ENCODE measurements at regions not wholly inside any gene's neighbourhood (a gene's known extent, or its start where the extent isn't known, plus 50 kb on each side); places are given as distances from the start of the nearest gene placed in this dataset.

DNA sequence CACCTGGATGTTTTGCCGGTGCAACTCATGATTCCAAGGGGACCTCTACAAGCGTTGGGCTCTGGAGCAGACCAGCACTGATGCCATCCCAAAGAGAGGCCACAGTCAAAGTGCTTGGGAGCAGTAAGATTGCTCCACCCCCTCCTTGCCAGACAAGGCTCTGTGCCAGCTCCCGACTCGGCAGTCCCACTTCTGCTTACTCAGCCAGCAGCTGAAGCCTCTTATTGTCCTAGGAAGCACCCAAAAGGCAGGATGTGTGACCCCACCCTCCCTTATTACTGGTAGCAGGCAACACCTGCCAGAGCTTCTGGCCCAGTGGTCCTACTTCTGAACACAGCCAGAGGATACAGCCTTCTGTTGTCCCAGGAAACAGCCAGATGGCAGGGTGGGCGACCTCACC, 614.2 kb downstream of the TENT5A start:
- ChIA-PET CTCF (no interaction called here), POLR2A (no interaction called here)
- no peak for ATAC-seq
- 29% methylated on average over 3 of the region's 5 CpGs for WGBS (ENCODE audit: missing lambda C conversion rate)
- no peaks in the 10 kb centered on the region for H3K4me1 ChIP-seq
- no peak overlapping the region for H3K27ac ChIP-seq
- TF ChIP-seq GATA3 (IDR thresholded peaks at IDR 0.05; ENCODE audit: borderline replicate concordance): no peak
- no peak for TF ChIP-seq FOSB (CRISPR knock-in tag; IDR thresholded peaks at IDR 0.05)
- no peak for TF ChIP-seq CBX2 (IDR thresholded peaks at IDR 0.05; ENCODE audit: borderline replicate concordance, low read depth)
- TF ChIP-seq, protein P1, sequence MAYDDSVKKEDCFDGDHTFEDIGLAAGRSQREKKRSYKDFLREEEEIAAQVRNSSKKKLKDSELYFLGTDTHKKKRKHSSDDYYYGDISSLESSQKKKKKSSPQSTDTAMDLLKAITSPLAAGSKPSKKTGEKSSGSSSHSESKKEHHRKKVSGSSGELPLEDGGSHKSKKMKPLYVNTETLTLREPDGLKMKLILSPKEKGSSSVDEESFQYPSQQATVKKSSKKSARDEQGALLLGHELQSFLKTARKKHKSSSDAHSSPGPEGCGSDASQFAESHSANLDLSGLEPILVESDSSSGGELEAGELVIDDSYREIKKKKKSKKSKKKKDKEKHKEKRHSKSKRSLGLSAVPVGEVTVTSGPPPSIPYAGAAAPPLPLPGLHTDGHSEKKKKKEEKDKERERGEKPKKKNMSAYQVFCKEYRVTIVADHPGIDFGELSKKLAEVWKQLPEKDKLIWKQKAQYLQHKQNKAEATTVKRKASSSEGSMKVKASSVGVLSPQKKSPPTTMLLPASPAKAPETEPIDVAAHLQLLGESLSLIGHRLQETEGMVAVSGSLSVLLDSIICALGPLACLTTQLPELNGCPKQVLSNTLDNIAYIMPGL (CRISPR knock-in tag; IDR thresholded peaks at IDR 0.05; ENCODE audit: borderline replicate concordance): no peak
- TF ChIP-seq MYC (IDR thresholded peaks at IDR 0.05; ENCODE audit: borderline replicate concordance, low read length): no peak
- no peak for TF ChIP-seq CHD2 (IDR thresholded peaks at IDR 0.05; ENCODE audit: low read length, partially characterized antibody)
- TF ChIP-seq CBX8 (IDR thresholded peaks at IDR 0.05): no peak
- TF ChIP-seq FOXS1 (CRISPR knock-in tag; IDR thresholded peaks at IDR 0.05): no peak
- no peak for TF ChIP-seq HOXA7 (CRISPR knock-in tag; IDR thresholded peaks at IDR 0.05)
- TF ChIP-seq EHMT2 (IDR thresholded peaks at IDR 0.05; ENCODE audit: low read depth): no peak
- no peak for TF ChIP-seq TFCP2L1 (CRISPR knock-in tag; IDR thresholded peaks at IDR 0.05)
- TF ChIP-seq POLR2A (IDR thresholded peaks at IDR 0.05; ENCODE audit: low read length): no peak
- TF ChIP-seq, protein P2, sequence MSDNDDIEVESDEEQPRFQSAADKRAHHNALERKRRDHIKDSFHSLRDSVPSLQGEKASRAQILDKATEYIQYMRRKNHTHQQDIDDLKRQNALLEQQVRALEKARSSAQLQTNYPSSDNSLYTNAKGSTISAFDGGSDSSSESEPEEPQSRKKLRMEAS (IDR thresholded peaks at IDR 0.05): no peak
- no peak for TF ChIP-seq RCOR1 (IDR thresholded peaks at IDR 0.05; ENCODE audit: low read depth, low read length)
- TF ChIP-seq KDM5A (IDR thresholded peaks at IDR 0.05): no peak
- no peak for TF ChIP-seq NPAS2 (CRISPR knock-in tag; IDR thresholded peaks at IDR 0.05; ENCODE audit: borderline replicate concordance)
- FAIRE-seq: no peak
- no peak overlapping the region for H3K4me2 ChIP-seq
- H3K4me3 ChIP-seq: no peak overlapping the region
- H3K9me3 ChIP-seq: no peaks in the 10 kb centered on the region
- DNase-seq (ENCODE audit: low read depth in 1 of 2, low spot score in 1 of 2): no peak

DNA sequence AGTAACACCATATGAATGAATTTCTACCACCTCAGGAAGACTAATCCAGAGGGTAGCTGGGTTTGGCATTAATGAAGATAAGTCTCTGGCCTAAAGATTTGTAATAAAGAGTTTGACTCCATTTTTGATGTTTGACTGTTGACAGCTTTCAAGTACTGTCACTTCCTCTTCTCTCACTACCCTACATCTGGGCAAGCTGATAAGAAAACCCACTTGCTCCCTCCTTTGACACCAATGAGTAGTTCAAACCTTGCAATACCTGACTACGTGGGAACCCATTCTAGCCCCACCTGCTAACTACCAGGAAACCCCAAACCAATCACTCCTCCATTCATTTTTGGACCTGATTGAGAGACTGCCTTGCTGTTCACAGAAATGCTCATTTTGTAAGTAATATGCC, 621.5 kb downstream of the TENT5A start:
- no peak overlapping the region for H3K4me2 ChIP-seq
- no peaks in the 10 kb centered on the region for H3K4me1 ChIP-seq
- H3K9me3 ChIP-seq: no peaks in the 10 kb centered on the region
- no peak for FAIRE-seq
- WGBS (ENCODE audit: missing lambda C conversion rate): 15% methylated on average over 1 of the region's 1 CpG
- H3K4me3 ChIP-seq: no peak overlapping the region
- ATAC-seq: no peak
- H3K27ac ChIP-seq: no peak overlapping the region
- no peak for TF ChIP-seq SMC3 (IDR thresholded peaks at IDR 0.05)
- CTCF ChIA-PET: no interaction called here
- POLR2A ChIA-PET: no interaction called here
- DNase-seq (ENCODE audit: low read depth in 1 of 2, low spot score in 1 of 2): no peak

DNA sequence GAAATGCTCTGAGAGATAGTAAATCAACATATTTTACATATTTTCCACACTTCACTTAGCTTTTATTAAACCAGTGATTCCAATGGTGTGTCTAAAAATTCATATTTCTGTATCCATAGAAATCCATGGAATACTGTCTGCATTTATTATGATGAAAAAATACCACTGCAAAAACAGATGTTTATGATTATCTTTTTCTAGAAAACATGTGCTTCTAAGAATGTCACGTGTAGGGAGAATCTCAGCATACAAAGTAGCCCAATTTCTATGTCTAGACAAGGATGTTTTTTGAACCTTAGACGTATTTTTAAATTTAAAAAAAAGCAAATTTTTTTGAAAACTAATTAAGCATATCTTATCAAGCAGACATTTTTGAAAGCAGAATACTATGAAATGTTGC, 622.4 kb downstream of the TENT5A start:
- ATAC-seq: no peak
- Histone ChIP-seq H3K27ac (no peak overlapping the region), H3K4me1 (no peaks in the 10 kb centered on the region), H3K4me2 (no peak overlapping the region), H3K4me3 (no peak overlapping the region), H3K9me3 (no peaks in the 10 kb centered on the region)
- POLR2A ChIA-PET: no interaction called here
- TF ChIP-seq POLR2A (IDR thresholded peaks at IDR 0.05; ENCODE audit: low read length) (no peak), TFCP2L1 (CRISPR knock-in tag; IDR thresholded peaks at IDR 0.05) (no peak), ZC3H11A (IDR thresholded peaks at IDR 0.05) (no peak), POLR2AphosphoS2 (conservative IDR thresholded peaks at IDR 0.05; ENCODE audit: low read length) (no peak), HOXB5 (CRISPR knock-in tag; IDR thresholded peaks at IDR 0.05) (no peak), RARB (CRISPR knock-in tag; IDR thresholded peaks at IDR 0.05) (no peak), RNF2 (IDR thresholded peaks at IDR 0.05; ENCODE audit: borderline replicate concordance, low read depth) (no peak), FOXS1 (CRISPR knock-in tag; IDR thresholded peaks at IDR 0.05) (no peak), RFX5 (IDR thresholded peaks at IDR 0.05) (no peak), JUNB (IDR thresholded peaks at IDR 0.05) (no peak), CHD4 (IDR thresholded peaks at IDR 0.05; ENCODE audit: borderline replicate concordance) (no peak), NFE2L2 (conservative IDR thresholded peaks at IDR 0.05; ENCODE audit: low read length) (no peak), EP300 (IDR thresholded peaks at IDR 0.05) (no peak), ZSCAN20 (CRISPR knock-in tag; IDR thresholded peaks at IDR 0.05) (no peak), EHF (CRISPR knock-in tag; IDR thresholded peaks at IDR 0.05) (no peak)
- TF ChIP-seq, protein P3, sequence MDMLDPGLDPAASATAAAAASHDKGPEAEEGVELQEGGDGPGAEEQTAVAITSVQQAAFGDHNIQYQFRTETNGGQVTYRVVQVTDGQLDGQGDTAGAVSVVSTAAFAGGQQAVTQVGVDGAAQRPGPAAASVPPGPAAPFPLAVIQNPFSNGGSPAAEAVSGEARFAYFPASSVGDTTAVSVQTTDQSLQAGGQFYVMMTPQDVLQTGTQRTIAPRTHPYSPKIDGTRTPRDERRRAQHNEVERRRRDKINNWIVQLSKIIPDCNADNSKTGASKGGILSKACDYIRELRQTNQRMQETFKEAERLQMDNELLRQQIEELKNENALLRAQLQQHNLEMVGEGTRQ (IDR thresholded peaks at IDR 0.05): no peak
- no peak for DNase-seq (ENCODE audit: low read depth in 1 of 2, low spot score in 1 of 2)
- CTCF ChIA-PET: no interaction called here
- no peak for FAIRE-seq
- 18% methylated on average over 2 of the region's 2 CpGs for WGBS (ENCODE audit: missing lambda C conversion rate)
